ENCODE measurements at regions not wholly inside any gene's neighbourhood (a gene's known extent, or its start where the extent isn't known, plus 50 kb on each side); places are given as distances from the start of the nearest gene placed in this dataset.
"Not testable (repeated sequence)": the region's sequence is repeated elsewhere in the genome, so short reads cannot be mapped to it uniquely, and the experiment has no call there.

DNA sequence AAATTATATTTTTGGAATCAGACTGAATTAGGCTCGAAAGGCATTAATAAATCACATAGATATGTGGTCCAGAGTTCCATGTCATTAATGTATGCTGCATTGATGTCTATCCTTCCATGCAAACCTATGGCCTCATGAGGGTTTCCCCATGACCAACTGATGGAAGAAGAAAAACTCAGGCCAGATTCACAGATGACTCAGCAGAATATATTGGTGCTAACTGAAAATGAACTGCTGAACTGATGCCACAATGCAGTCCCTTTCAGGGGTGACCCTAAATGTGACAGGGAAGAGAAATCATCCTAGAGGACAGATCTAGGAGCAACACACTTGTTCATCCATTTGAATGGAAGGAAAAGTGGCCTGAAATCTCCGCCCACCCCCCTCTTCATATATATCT is 110.5 kb upstream of the KCND3 start:
- no peak for DNase-seq (ENCODE audit: low read depth)

DNA sequence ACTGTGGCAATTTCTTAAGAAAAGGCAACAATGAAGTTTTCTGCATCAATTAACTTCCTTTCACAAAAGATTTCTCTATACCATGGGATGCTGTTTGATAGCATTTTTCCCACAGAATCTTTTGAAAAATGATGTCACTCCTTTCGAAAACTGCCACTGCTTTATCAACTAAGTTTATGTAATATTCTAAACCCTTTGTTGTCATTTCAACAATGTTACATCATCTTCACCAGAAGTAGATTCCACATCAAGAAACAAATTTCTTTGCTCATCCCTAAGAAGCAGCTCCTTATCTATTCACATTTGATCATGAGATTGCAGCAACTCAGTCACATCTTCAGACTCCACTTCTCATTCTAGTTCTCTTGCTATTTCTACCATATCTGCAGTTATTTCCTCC is 116.1 kb upstream of the KCND3 start:
- no peak for DNase-seq (ENCODE audit: low read depth)

DNA sequence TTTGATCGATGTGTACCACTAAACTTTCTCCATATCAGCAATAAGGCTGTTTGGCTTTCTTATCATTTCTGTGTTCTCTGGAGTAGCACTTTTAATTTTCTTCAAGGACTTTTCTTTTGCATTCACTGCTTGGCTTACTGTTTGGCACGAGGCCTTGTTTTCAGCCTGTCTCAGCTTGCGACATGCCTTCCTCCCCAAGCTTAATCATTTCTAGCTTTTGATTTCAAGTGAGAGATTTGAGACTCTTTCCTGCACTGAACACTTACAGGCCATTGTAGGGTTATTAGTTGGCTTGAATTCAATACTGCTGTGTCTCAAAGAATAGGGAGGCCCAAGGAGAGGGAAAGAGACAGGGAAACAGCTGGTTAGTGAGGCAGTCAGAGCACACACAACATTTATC is 120.6 kb upstream of the KCND3 start:
- no peak for DNase-seq (ENCODE audit: low read depth)

DNA sequence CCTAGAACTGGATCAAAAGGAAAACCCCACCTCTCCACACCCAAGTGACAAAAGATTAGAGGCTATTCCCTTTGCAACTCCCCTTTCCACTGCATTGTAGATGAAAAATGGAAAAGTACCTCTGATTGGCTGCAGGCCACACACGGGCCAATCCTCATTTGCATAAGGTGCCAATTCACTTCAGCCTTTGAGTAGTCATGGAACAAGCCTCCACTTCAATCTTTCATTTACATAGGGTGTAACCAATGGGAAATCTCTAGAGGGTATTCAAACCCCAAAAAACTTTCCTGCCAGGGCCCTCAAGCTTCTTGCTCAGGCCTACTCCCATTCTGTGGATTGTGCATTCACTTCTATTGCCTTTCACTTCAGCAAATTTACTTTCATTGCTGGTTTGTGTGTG is 122.3 kb upstream of the KCND3 start:
- DNase-seq (ENCODE audit: low read depth) = no peak

DNA sequence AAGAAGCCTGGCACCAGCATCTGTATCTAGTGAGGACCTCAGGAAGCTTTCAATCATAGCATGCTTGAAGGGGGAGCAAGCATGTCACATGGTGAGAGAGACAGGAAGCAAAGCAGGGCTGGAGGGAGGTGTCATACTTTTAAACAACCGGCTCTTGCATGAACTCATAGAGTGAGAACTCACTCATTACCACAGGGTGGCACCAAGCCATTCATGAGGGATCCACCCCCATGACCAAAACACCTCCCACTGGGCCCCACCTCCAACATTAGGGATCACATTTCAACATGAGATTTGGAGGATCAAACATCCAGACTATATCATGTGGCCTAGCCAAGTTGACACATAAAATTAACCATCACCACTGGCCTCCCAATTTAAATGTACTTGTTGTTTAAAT is 125.1 kb upstream of the KCND3 start:
- no peak for DNase-seq (ENCODE audit: low read depth)

DNA sequence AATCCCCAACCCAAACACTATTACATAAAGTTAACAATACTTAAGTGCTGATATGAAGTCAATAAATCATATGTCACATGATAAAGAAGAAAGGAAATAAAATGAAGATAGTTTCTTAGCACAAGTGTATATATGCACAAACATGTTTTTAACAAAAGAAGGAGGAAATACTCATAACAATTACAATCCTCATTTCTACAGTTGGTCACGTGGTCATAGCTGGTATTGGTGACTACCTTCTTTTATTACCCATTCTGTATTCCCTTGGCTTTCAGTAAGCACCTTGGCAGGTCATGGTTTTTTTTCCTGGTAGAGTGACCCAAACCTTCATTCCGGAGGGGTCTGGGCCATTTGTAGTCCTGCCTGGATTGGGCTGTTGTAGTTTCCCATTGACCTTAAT is 137.1 kb upstream of the KCND3 start:
- no peak for DNase-seq (ENCODE audit: low read depth)

DNA sequence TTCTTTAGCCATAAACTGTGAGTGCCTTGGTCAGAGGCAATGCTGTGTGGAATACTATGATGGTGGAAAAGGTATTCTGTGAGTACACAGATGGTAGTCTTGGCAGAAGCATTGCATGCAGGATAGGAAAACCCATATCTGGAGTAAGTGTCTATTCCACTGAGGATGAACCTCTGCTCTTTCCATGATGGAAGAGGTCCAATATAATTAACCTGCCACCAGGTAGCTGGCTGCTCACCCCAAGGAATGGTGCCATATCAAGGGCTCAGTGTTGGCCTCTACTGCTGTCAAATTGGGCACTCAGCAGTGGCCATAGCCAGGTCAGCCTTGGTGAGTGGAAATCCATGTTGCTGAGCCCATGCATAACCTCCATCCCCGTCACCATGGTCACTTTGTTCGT is 138.1 kb upstream of the KCND3 start:
- not testable (repeated sequence) for DNase-seq (ENCODE audit: low read depth)

DNA sequence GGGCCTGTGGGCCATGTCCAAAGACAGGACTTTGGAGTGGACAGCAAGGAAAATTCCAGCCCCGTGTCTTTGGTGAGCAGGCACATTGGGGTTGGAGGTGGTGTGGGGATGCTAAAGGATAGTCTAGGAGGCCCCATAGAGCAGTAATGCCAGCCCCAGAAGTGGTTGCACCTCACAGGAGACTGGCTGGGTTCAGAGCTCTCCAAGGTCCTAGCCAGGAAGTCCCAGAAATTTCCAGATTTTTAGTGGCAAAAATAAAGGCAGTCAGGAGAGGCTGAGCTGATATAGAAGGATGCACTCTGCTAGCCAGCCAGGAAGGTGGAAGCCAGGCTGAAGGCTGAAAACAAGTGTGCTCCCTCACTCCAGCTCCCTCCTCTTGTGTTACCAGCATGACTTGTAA is 144.0 kb upstream of the KCND3 start:
- DNase-seq (ENCODE audit: low read depth) = no peak

DNA sequence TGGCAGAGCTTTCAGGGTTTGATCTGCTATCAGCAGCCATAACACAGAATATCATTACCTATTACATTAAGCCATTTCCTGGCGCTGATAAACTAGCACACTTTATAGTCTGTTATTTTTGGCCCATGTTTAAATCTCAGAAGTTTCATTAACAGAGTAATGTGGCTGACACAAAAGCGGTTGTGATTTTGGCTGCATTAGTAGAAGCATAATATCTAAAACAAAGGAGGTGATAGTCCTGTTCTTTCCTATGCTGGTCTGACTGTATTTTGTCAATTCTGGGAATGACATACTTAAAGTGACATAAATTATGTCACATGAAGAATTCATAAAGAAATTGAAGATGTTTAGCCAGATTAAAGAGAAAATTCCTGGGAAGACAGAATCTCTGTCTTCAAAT is 151.3 kb upstream of the KCND3 start:
- DNase-seq (ENCODE audit: low read depth) = no peak

DNA sequence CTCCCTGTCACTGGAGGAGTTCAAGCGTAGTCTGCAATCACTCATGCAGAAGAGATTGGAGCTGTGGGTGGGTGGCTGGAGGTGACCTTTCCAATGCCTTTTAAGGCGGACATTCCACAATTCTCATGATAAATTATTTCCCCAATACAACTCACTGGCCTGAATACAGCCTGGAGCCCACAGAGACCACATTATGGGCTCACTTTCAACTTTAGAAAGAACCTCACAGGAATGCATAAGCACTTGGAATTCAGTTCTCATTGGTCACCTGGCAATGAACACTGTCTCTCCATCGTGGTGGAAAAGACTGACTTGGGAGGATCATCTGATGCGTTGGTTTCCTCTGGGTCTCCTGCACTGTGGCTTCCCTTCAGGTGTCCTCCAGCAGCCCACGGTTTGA is 151.8 kb upstream of the KCND3 start:
- DNase-seq (ENCODE audit: low read depth) = no peak

DNA sequence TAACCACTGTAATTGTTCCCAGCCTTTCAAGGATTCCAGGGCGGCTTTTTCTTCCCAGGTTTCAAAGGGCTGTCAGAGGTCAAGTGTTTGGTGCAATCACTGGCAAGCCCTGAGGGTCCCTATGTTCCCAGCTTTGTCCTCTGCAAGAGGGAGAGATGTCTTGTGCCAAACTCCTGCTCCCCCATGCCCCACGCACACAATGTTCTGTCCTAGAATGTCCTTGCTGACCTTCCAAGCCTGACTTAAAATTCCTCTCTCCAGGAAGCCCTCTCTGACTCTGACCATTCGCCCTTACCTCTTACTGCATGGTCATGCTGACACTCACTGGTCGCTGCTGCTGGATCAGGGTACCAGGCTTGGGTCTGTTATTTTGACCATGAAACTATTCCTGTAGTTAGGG is 152.5 kb upstream of the KCND3 start:
- no peak for DNase-seq (ENCODE audit: low read depth)

DNA sequence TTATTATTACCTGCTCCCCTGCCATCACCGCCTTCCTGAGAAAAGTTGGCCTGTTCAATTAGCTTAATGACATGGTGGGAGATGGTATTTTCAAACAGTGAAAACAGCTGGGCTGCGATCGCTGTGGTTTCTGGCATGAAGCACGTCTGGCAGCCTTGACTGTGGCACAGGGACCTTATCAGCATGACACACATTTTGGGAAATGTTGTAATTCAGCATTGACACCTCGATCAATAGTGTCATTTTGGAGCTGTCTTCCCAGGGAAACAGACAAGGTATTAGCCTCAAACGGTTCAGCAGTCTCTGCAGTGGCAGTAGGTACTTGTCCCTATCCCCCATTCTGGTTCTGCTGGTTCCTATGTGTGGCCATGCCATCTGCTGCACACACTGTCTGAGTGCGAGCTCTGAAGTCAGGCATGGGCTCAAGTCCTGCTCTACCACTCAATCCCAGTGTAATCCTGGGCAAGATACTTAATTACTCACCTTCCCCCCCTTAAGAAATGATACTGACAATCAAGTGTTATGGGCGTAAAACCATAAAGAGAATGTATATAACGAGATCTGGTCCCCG is 154.5 kb upstream of the KCND3 start:
- DNase-seq (ENCODE audit: low read depth) = no peak

DNA sequence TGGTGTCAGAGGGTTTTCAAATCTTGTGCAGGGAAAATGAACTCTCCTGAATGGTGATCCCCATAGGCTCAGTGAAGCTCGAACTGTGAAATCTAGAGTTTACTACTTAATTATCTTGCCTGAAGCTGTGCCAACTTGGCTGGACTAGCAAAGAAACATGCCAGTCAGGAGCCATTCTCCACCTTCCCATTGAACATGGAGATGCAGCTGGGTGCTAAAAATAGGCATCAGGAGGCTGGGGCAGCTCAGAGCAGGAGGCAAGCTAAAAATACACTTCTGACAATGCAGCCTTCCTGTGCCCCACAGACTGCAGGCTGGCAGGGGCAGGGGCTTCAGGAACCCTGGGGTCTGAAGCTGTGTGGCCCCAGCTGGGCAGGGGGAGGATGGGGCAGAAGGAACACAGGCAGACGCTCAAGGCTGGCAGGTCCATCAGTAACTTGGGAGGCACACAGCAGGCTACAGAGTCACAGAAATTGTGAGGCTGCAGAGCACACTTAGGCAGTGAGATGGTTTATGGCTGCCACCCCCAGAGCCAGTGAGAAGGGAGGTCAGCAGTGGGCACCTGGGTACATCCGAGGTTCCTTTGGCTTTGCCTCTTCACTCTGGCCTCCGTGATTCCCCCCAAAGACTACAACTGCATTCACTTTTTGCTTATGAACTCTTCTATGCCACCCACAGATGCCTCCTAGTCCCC is 155.4 kb upstream of the KCND3 start:
- DNase-seq (ENCODE audit: low read depth) = no peak

DNA sequence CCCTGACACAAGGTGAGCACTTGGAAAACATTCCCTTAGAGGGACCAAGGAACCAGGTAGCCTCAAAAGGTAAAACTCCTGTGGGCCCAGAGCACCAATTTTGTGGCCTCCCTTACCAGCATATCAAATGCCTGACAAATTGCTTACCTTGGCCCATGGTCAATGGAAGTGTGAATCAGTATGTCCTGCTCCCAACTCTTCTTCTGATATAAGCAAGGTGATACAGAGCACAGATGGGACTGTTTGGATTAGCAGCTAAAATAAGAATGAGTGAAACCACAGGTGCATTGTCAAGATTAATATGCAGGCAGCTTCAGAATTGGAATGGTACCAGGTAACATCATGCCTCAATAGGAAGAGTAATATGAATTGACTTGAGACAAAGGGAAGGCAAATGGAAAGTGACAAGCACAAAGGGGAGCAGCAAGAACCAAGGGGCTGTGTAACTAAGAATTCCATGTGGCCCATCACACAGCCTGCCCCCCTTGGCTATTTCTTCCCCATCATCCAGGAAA is 156.8 kb upstream of the KCND3 start:
- no peak for DNase-seq (ENCODE audit: low read depth)

DNA sequence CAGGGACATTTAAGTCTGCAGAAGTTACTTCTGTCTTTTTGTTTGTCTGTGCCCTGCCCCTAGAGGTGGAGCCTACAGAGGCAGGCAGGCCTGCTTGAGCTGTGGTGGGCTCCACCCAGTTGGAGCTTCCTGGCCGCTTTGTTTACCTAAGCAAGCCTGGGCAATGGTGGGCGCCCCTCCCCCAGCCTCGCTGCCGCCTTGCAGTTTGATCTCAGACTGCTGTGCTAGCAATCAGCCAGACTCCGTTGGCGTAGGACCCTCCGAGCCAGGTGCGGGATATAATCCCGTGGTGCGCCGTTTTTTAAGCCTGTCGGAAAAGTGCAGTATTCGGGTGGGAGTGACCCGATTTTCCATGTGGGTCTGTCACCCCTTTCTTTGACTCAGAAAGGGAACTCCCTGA is 170.7 kb upstream of the KCND3 start:
- not testable (repeated sequence) for DNase-seq (ENCODE audit: low read depth)

DNA sequence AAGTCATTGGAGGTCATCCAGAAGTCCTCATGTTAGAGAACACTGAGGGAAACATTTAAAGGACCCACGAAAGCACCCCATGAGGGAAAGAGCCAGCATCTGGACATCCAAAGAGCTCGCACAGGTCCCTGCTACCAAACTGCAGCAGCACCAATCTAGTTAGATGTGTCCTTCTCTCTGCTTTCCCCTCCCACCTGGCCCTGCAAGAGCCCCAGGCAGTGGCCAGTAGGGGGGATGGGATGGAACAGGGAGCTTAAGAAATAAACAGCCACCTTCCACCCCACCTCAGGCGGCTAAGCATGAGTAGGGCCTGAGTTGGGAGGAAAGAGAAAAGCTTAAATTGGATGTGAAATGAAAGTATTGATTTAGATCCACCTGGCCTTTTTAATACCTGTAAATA is 175.9 kb upstream of the KCND3 start:
- no peak for DNase-seq (ENCODE audit: low read depth)

DNA sequence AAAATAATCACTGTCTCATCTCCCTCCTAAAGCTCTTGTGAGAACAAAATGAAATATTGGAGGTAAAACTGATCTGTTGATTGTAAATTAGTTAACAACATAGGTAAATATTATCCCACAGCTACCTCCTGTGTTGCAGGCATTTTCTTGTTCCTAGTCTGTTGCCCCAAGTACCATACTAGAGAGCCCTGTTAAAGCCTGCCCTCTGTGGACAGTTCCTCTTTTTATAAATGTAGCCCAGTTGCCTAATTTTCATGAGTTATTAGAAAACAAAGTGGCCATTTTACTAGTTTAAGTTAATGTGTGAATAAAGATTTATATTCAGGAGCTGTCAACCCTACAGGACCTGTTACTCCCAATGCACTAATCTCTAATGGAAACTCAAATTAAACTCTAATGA is 180.0 kb upstream of the KCND3 start:
- no peak for DNase-seq (ENCODE audit: low read depth)

DNA sequence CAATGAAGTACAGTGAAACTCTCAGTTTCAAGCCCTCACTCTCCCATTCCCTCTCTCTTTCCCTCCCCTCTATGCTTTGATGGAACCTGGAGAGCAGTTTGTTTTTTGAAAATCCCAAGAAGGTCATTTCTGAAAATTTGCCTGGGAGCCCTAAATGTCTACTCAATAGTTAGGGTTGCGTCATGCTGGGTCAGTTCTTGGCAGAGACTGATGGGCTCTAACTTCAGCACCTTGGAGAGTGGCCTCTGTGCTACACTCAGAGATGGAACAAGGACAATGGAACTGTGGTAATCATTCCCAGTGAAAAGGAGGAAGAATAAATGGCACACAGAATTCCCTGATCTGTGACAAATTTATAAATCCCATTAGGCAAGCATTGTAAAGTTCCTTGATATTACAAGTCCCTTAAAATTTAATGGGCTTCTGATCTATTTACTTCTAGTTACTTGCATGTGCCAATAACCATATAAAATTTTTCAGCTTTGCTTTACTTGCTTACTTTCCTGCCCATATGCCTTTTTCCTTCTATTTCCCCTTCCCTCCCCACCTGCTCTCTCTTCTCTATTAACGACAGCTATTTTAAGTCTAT is 182.9 kb upstream of the KCND3 start:
- no peak for DNase-seq (ENCODE audit: low read depth)

DNA sequence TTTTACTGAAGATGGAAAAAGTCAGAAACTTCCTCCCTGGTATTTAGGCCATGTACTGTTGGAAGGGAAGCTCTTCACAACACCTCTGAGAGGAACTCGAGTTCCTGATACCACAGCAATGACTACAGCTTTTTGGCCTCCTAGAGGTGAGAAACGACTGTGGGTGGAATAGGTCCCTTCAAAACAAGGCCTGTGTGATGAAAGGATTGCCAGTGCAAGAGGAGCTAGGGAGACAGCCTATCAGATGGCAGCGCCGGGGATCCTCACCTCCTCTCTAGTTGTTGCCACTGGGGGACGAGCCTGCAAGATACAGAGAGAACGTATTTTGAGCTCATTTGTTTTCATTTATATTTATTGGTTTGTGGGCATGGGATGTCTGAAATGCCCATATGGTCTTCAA is 187.8 kb upstream of the KCND3 start:
- DNase-seq (ENCODE audit: low read depth) = no peak

DNA sequence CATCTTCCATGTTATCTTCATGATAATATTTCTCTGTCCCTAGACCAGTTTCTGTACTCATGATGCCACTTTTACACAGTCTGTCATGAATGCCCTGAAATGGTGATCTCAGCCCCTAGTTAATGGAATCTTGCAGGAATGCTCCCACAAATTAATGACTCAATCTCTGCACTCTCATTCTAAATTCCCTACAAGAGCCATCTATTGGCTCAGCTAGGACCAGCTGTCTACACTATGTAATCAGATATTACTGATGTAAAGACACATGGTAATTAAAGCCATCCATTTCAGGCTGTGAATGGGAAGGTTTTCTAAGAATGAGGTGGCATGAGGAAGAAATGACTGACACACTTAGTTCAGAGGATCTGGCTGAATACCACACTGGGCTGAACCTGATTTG is 199.1 kb upstream of the KCND3 start:
- DNase-seq (ENCODE audit: low read depth) = no peak

DNA sequence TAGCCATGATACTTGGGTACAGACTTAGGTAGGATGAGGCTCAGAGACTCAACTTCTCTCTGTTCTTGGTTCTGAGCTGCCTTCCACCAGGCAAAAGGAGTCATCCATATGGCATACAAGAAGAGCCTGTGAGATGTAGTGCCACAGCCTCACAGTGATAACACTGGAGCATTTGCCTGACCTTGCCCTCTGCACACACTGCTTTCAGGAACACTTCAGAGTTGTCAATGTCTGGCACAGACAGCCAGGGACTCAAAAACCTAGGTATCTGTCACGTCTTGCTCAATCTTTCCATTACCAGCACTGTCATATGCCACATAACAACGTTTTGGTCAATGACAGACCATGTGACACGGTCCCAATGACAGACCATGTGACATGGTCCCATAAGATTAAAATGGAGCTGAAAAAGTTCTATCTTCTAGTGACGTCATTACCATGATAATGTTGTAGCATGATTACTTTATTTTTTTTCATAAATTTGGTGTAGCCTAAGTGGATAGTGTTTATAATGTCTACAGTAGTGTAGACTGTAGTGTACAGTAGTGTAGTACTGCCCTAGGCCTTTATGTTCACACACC is 199.9 kb upstream of the CTTNBP2NL start:
- DNase-seq (ENCODE audit: low read depth) = no peak

DNA sequence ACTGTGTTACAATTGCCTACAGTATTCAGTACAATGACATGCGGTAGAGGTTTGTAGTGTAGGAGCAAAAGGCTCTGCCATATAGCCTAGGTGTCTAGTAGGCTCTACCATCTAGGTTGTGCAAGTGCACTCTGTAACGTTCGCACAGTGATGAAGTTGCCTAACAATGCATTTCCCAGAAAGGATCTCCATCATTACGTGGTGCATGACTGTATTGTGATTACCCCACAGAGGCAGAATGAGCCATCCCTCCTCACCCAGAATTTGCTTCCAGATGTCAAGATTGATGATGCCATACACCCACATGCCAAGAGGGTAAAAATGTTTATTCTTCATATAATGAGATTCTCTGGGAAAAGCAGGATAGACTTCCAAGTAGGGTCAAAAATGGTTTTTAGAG is 199.3 kb upstream of the CTTNBP2NL start:
- DNase-seq (ENCODE audit: low read depth) = no peak

DNA sequence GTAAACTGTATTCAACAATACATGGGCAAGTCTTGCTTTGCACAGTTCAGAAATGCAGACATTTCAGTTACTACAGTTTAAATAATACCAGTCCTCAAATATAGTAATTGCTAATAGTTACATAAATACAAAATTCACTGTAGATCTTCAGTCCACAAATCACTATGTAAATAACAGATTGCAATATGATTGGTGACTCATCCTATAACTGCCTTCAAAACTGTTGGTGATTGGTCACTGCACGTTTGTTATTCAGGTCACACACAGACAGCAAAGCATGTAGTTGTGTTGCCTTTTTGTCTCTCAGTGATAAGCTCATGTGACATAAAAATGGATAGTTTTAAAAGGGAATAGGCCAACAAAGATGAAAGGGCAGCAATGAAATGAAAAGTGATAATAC is 186.5 kb upstream of the CTTNBP2NL start:
- DNase-seq (ENCODE audit: low read depth) = no peak

Measured in T follicular helper cell (primary cell).